Ovary (tissue), 3 donors: ENCODE measurements at regions not wholly inside any gene's neighbourhood (a gene's known extent, or its start where the extent isn't known, plus 50 kb on each side); places are given as distances from the start of the nearest gene placed in this dataset.

ENCODE experiments used
- EP300 ChIP-seq: sonication (generic); formaldehyde crosslinking; IDR thresholded peaks from one replicate; pipeline ENCODE4 v1.6.1; 2017; ENCODE audit warnings: antibody characterized with exemption
- POLR2A ChIP-seq: fragments of 450-650 bp; IDR thresholded peaks from one replicate; pipeline ENCODE4 v1.6.1; 2017; ENCODE audit warnings: antibody characterized with exemption, mild to moderate bottlenecking, moderate library complexity
- TF ChIP-seq, protein P1 (sequence below), 3 donors: fragments of 450-650 bp in 2 of 3; fragments of 200-600 bp in 1 of 3; IDR thresholded peaks; one replicate each; pipeline versions ENCODE4 v1.5.1 to v1.8.0; 2016 to 2022; ENCODE audit warnings: antibody characterized with exemption in 3 of 3, mild to moderate bottlenecking in 1 of 3
- donor health status: DM: no; HTN: no; CAD: no.

DNA sequence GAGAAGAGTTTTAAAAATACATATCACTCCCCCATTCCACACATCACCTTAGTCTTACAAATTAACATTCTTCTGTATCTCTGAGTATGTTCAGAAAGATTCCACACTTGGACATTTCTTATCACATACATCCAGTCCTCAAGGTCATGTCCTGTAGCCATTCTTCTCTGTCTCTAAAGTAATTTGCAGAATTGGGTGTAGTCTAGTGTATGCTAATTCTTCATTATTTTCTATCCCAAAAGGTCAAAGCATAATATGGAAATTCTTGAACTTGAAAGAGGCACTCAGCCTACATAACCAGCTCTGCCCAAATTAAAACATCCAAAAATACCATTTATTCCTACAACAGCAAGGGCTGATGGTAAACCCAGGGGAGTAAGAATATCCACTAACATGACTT, 286.0 kb downstream of the HAO1 start:
- TF ChIP-seq, protein P1, sequence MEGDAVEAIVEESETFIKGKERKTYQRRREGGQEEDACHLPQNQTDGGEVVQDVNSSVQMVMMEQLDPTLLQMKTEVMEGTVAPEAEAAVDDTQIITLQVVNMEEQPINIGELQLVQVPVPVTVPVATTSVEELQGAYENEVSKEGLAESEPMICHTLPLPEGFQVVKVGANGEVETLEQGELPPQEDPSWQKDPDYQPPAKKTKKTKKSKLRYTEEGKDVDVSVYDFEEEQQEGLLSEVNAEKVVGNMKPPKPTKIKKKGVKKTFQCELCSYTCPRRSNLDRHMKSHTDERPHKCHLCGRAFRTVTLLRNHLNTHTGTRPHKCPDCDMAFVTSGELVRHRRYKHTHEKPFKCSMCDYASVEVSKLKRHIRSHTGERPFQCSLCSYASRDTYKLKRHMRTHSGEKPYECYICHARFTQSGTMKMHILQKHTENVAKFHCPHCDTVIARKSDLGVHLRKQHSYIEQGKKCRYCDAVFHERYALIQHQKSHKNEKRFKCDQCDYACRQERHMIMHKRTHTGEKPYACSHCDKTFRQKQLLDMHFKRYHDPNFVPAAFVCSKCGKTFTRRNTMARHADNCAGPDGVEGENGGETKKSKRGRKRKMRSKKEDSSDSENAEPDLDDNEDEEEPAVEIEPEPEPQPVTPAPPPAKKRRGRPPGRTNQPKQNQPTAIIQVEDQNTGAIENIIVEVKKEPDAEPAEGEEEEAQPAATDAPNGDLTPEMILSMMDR (IDR thresholded peaks at IDR 0.05) = no peak
- TF ChIP-seq POLR2A (no peak), EP300 (no peak)
